ENCODE measurements at regions not wholly inside any gene's neighbourhood (a gene's known extent, or its start where the extent isn't known, plus 50 kb on each side); places are given as distances from the start of the nearest gene placed in this dataset.
"Not testable (repeated sequence)": the region's sequence is repeated elsewhere in the genome, so short reads cannot be mapped to it uniquely, and the experiment has no call there.

GRCh38 chr2:176574484-176575236 lies 305.4 kb downstream of the MTX2 start:
- no peak for DNase-seq

GRCh38 chr2:176575237-176575744 lies 306.0 kb downstream of the MTX2 start:
- DNase-seq = no peak

GRCh38 chr2:176577054-176577453 lies 307.8 kb downstream of the MTX2 start:
- no peak for DNase-seq

- DNase-seq = not testable (repeated sequence)
These were observed 309.1 kb downstream of the MTX2 start for GRCh38 chr2:176578292-176578691.

GRCh38 chr2:176579608-176580007 lies 310.4 kb downstream of the MTX2 start:
- DNase-seq = no peak

- DNase-seq = no peak
These were observed 312.4 kb downstream of the MTX2 start for GRCh38 chr2:176581557-176582165.

GRCh38 chr2:176582176-176582575 lies 312.9 kb downstream of the MTX2 start:
- DNase-seq = no peak

GRCh38 chr2:176582990-176583481 lies 313.8 kb downstream of the MTX2 start:
- no peak for DNase-seq

- no peak for DNase-seq
These were observed 314.4 kb downstream of the MTX2 start for GRCh38 chr2:176583607-176584006.

- no peak for DNase-seq
These were observed 315.1 kb downstream of the MTX2 start for GRCh38 chr2:176584333-176584732.

GRCh38 chr2:176585291-176585690 lies 316.0 kb downstream of the MTX2 start:
- no peak for DNase-seq

GRCh38 chr2:176585791-176586190 lies 316.5 kb downstream of the MTX2 start:
- no peak for DNase-seq

- no peak for DNase-seq
These were observed 320.0 kb downstream of the MTX2 start for GRCh38 chr2:176589287-176589686.

- no peak for DNase-seq
These were observed 320.7 kb downstream of the MTX2 start for GRCh38 chr2:176589825-176590440.

- DNase-seq = no peak
These were observed 323.0 kb downstream of the MTX2 start for GRCh38 chr2:176592216-176592615.

- DNase-seq = no peak
These were observed 326.7 kb downstream of the MTX2 start for GRCh38 chr2:176595986-176596385.

GRCh38 chr2:176597916-176598315 lies 328.7 kb downstream of the MTX2 start:
- no peak for DNase-seq

- no peak for DNase-seq
These were observed 329.1 kb downstream of the MTX2 start for GRCh38 chr2:176598351-176598750.

- DNase-seq = no peak
These were observed 330.7 kb downstream of the MTX2 start for GRCh38 chr2:176599796-176600485.

- no peak for DNase-seq
These were observed 331.8 kb downstream of the MTX2 start for GRCh38 chr2:176601066-176601465.

GRCh38 chr2:176612036-176612435 lies 342.8 kb downstream of the MTX2 start:
- DNase-seq = no peak

GRCh38 chr2:176612736-176613135 lies 343.5 kb downstream of the MTX2 start:
- DNase-seq = no peak

Measured in inflammatory macrophage (primary cell).